ENCODE measurements at regions not wholly inside any gene's neighbourhood (a gene's known extent, or its start where the extent isn't known, plus 50 kb on each side); places are given as distances from the start of the nearest gene placed in this dataset.

DNA sequence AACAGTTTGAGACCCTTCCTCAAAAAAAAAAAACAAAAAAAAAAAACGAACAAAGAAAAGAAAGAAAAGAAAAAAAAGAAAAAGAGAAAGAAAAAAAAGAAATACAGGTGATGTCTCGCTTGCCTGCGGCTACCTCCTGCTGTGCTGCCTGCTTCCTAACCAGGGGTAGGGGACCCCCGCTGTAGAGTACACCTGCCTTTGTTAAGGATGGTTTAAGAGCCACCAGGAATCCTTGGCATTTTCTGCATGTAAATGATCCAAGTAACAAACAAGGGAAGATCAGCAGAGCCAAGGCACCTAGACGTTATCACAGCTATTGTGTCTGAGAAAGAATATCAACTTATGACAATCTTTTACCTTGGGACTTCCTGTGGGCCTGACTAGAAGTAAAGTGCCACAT, 856.8 kb upstream of the GCFC2 start:
- Histone ChIP-seq H3K4me1 (no peaks in the 10 kb centered on the region), H3K9me3 (no peaks in the 10 kb centered on the region), H3K27ac (no peak overlapping the region), H3K4me3 (no peak overlapping the region), H3K36me3 (no peaks in the 10 kb centered on the region), H3K27me3 (no peaks in the 10 kb centered on the region)
- no peak for DNase-seq
- TF ChIP-seq, protein P1, sequence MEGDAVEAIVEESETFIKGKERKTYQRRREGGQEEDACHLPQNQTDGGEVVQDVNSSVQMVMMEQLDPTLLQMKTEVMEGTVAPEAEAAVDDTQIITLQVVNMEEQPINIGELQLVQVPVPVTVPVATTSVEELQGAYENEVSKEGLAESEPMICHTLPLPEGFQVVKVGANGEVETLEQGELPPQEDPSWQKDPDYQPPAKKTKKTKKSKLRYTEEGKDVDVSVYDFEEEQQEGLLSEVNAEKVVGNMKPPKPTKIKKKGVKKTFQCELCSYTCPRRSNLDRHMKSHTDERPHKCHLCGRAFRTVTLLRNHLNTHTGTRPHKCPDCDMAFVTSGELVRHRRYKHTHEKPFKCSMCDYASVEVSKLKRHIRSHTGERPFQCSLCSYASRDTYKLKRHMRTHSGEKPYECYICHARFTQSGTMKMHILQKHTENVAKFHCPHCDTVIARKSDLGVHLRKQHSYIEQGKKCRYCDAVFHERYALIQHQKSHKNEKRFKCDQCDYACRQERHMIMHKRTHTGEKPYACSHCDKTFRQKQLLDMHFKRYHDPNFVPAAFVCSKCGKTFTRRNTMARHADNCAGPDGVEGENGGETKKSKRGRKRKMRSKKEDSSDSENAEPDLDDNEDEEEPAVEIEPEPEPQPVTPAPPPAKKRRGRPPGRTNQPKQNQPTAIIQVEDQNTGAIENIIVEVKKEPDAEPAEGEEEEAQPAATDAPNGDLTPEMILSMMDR (IDR thresholded peaks at IDR 0.05) = no peak
- intact Hi-C loops (cut with DNase I; ENCODE audit: low total_unique reads) = no loop called here

DNA sequence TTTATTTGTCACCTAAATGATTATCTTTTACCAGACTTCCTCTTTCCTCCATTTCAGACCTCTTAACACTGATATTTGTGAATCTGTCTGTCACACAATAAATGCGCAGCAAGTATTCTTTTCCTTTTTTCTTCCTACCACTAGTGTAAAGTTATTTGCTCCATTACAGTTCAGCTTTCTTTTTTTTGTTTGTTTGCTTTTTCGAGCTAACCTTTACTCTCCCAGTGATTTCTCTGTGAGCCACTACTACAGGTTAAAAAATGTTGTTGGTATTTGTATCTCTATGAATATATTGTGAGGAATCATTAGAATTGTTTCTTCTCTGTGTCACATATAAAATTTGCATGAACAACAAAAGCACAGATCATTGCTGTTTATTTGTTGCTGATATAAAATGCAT, 854.0 kb upstream of the GCFC2 start:
- Histone ChIP-seq H3K36me3 (no peaks in the 10 kb centered on the region), H3K27ac (no peak overlapping the region), H3K4me3 (no peak overlapping the region), H3K4me1 (no peaks in the 10 kb centered on the region), H3K27me3 (no peaks in the 10 kb centered on the region), H3K9me3 (no peaks in the 10 kb centered on the region)
- TF ChIP-seq POLR2A (IDR thresholded peaks at IDR 0.05) = no peak
- TF ChIP-seq, protein P1 (IDR thresholded peaks at IDR 0.05) = no peak
- DNase-seq = no peak
- intact Hi-C loops (cut with DNase I; ENCODE audit: low total_unique reads) = no loop called here

DNA sequence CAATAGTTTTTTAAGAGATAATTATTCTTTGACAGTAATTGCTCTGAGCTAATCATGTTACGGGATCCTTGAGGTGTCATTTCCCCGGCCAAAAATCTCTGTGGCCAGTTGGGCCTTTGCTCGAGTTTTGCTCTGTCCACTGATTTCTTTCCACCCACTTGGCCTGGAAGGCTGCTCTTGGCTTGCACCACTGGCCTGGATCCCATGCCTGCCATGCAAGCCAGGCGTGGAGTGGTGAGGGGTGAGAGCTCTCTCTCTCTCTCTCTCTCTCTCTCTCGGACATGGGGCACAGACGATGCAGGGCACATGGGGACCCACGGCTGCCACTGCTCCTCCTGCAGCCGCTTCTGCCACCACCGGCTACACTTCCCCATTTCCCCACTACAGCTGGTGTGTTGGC, 853.0 kb upstream of the GCFC2 start:
- no peak overlapping the region for H3K4me3 ChIP-seq
- H3K9me3 ChIP-seq = no peaks in the 10 kb centered on the region
- H3K36me3 ChIP-seq = no peaks in the 10 kb centered on the region
- H3K4me1 ChIP-seq = no peaks in the 10 kb centered on the region
- DNase-seq = no peak
- H3K27me3 ChIP-seq = no peaks in the 10 kb centered on the region
- no peak for TF ChIP-seq POLR2A (IDR thresholded peaks at IDR 0.05)
- TF ChIP-seq, protein P1 (IDR thresholded peaks at IDR 0.05) = no peak
- no peak overlapping the region for H3K27ac ChIP-seq
- intact Hi-C loops (cut with DNase I; ENCODE audit: low total_unique reads) = no loop called here

DNA sequence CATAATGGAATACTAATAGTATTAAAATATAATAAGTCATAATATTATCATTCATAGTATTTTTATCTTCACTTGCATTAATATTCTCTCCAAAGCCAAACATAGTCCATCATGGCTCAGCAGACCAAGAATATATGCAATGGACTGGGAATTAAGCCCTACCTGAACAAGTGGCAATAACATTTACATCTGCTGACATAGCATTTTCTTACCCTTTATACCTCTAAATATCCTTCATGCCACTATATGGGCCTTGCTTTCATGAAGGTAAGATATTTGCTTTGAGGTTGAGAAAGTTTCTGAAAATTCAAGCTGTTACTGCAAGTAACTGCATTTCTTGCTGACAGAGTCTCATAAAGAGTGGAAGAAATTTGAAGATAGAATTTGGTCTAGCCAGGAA, 847.4 kb upstream of the GCFC2 start:
- H3K4me1 ChIP-seq = no peaks in the 10 kb centered on the region
- no peaks in the 10 kb centered on the region for H3K9me3 ChIP-seq
- H3K4me3 ChIP-seq = no peak overlapping the region
- no peak for TF ChIP-seq POLR2A (IDR thresholded peaks at IDR 0.05)
- TF ChIP-seq, protein P1 (IDR thresholded peaks at IDR 0.05) = no peak
- H3K27ac ChIP-seq = no peak overlapping the region
- no peaks in the 10 kb centered on the region for H3K36me3 ChIP-seq
- intact Hi-C loops (cut with DNase I; ENCODE audit: low total_unique reads) = no loop called here
- no peaks in the 10 kb centered on the region for H3K27me3 ChIP-seq
- no peak for DNase-seq

DNA sequence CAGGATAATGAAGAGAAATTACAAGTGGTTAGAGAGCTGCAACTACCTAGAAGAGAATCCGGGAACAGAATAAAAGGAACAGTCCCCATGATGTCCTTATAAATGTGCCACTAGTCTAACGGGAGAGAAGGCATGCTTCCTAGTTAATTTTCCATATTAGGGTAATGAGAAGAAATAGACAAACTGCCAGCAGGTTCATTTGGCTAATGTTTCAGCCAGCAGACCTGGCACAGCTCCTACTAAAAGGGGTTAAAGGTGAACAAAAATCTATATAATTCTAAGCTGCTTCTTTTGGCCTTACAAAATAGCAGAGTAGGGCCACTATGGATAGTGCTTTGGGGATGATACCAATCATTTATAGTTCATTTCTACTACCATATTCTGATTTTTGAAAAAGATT, 845.3 kb upstream of the GCFC2 start:
- intact Hi-C loops (cut with DNase I; ENCODE audit: low total_unique reads) = no loop called here
- Histone ChIP-seq H3K4me1 (no peaks in the 10 kb centered on the region), H3K27ac (no peak overlapping the region), H3K9me3 (no peaks in the 10 kb centered on the region), H3K4me3 (no peak overlapping the region), H3K27me3 (no peaks in the 10 kb centered on the region), H3K36me3 (no peaks in the 10 kb centered on the region)
- DNase-seq = no peak
- TF ChIP-seq, protein P1 (IDR thresholded peaks at IDR 0.05) = no peak
- TF ChIP-seq POLR2A (IDR thresholded peaks at IDR 0.05) = no peak

All from uterus (tissue), 3 donors.